AG09309 (cell line): ENCODE measurements at regions not wholly inside any gene's neighbourhood (a gene's known extent, or its start where the extent isn't known, plus 50 kb on each side); places are given as distances from the start of the nearest gene placed in this dataset.
"Not testable (repeated sequence)": the region's sequence is repeated elsewhere in the genome, so short reads cannot be mapped to it uniquely, and the experiment has no call there.

ENCODE experiments used
- DNase-seq: peaks from one replicate; pipeline ENCODE4 v3.0.0-alpha.2; 2010; ENCODE audit warnings: low read depth
- H3K4me3 ChIP-seq: 2 replicates; pipeline ENCODE4 v1.5.1; 2011; ENCODE audit warnings: mild to moderate bottlenecking, low read depth, low read length, moderate library complexity; ENCODE audit not compliant: control insufficient read depth
- CTCF ChIP-seq: IDR thresholded peaks from 2 replicates; pipeline ENCODE4 v1.5.1; 2011; ENCODE audit warnings: mild to moderate bottlenecking, low read depth, low read length, inconsistent platforms; ENCODE audit not compliant: insufficient read depth, control insufficient read depth; ENCODE audit errors: missing control alignments

GRCh38 chr21:35191754-35192153 lies 142.7 kb upstream of the RUNX1 start:
- no peak for DNase-seq
- no peak overlapping the region for H3K4me3 ChIP-seq
- no peak for TF ChIP-seq CTCF

GRCh38 chr21:35191128-35191527 lies 142.0 kb upstream of the RUNX1 start:
- no peak overlapping the region for H3K4me3 ChIP-seq
- TF ChIP-seq CTCF, result no peak
- DNase-seq, result no peak

- no peak for TF ChIP-seq CTCF
- no peak for DNase-seq
- H3K4me3 ChIP-seq, result no peak overlapping the region
Observed at GRCh38 chr21:35190201-35190701, 141.1 kb upstream of the RUNX1 start.

- no peak overlapping the region for H3K4me3 ChIP-seq
- DNase-seq, result peak; percentile 84
- TF ChIP-seq CTCF, result no peak
Observed at GRCh38 chr21:35189077-35189863, 140.2 kb upstream of the RUNX1 start.

GRCh38 chr21:35183389-35183788 lies 134.3 kb upstream of the RUNX1 start:
- not testable (repeated sequence) for H3K4me3 ChIP-seq, DNase-seq

GRCh38 chr21:35179990-35180540 lies 131.0 kb upstream of the RUNX1 start:
- H3K4me3 ChIP-seq, result no peak overlapping the region
- no peak for DNase-seq
- no peak for TF ChIP-seq CTCF

GRCh38 chr21:35178827-35179226 lies 129.7 kb upstream of the RUNX1 start:
- DNase-seq, result no peak
- TF ChIP-seq CTCF, result no peak
- H3K4me3 ChIP-seq, result no peak overlapping the region
